HG03095 (cell line): ENCODE measurements at regions not wholly inside any gene's neighbourhood (a gene's known extent, or its start where the extent isn't known, plus 50 kb on each side); places are given as distances from the start of the nearest gene placed in this dataset.

Experiments
- ATAC-seq: cut with Tn5 transposase; IDR thresholded peaks from one replicate; pipeline ENCODE4 v1.9.1; 2021; ENCODE audit warnings: moderate library complexity; ENCODE audit not compliant: unreplicated experiment

GRCh38 chr16:59320657-59321056 is 586.5 kb upstream of the GOT2 start:
- ATAC-seq: no peak

DNA sequence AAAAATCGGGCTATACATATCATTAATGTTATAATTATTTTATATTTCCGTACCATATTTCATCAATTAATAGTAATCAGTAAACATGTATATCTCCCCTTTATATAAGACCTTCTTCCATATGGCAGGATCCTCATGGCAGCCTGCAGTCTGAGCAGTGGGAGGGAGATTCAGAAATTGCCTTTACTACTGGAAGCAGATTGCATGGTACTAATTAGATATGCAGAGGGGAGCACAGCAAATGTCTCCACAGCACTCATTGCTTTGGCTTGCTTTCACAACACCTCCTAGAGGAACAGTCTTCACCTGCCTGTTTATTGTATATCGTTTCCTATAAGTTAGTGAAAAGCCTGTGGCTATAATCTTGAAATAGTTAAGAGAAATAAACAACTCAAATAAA is 585.8 kb upstream of the GOT2 start:
- no peak for ATAC-seq

- ATAC-seq: no peak
Observed at GRCh38 chr16:59305850-59306249, 571.7 kb upstream of the GOT2 start.

- no peak for ATAC-seq
Observed at GRCh38 chr16:59296888-59297287, 562.8 kb upstream of the GOT2 start.

- ATAC-seq: no peak
Observed at GRCh38 chr16:59295993-59296736, 562.0 kb upstream of the GOT2 start.

DNA sequence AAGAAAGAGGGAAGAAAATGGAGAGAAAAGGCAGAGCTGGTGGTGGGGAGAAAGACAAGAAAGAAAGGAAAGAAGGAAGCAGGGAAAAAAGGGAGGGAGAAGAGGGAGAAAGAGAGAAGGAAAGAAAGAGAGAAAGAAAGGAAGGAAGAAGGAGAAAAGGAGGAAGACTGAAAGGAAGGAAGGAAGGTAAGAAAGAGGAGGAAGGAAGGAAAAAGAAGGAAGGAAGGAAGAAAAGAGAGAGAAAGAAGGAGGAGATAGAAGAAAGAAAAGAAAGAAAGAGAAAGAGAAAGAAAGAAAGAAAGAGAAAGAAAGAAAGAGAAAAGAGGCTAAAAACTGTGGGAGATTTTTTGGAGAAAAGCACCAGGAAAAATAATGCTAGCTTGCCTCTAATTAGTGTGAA is 561.4 kb upstream of the GOT2 start:
- ATAC-seq: no peak

- ATAC-seq: no peak
Observed at GRCh38 chr16:59290718-59291117, 556.6 kb upstream of the GOT2 start.

GRCh38 chr16:59289151-59289550 is 555.0 kb upstream of the GOT2 start:
- ATAC-seq: no peak

GRCh38 chr16:59274141-59274540 is 540.0 kb upstream of the GOT2 start:
- no peak for ATAC-seq

GRCh38 chr16:59263955-59264354 is 529.8 kb upstream of the GOT2 start:
- ATAC-seq: no peak

DNA sequence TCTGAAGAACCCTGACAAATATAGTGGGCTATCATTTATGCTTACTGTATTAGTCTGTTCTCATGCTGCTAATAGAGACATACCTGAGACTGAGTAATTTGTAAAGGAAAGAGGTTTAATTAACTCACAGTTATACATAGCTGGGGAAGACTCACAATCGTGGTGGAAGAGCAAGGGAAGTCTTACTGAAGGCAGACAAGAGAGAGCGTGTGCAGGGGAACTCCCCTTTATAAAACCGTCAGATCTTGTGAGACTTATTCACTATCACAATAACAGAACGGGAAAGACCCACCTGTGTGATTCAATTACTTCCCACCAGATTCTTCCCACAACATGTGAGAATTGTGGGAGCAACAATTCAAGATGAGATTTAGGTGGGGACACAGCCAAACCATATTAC is 526.8 kb upstream of the GOT2 start:
- ATAC-seq: no peak

- no peak for ATAC-seq
Observed at GRCh38 chr16:59259950-59260319, 525.8 kb upstream of the GOT2 start.

- ATAC-seq: no peak
Observed at GRCh38 chr16:59259074-59259949, 525.2 kb upstream of the GOT2 start.

DNA sequence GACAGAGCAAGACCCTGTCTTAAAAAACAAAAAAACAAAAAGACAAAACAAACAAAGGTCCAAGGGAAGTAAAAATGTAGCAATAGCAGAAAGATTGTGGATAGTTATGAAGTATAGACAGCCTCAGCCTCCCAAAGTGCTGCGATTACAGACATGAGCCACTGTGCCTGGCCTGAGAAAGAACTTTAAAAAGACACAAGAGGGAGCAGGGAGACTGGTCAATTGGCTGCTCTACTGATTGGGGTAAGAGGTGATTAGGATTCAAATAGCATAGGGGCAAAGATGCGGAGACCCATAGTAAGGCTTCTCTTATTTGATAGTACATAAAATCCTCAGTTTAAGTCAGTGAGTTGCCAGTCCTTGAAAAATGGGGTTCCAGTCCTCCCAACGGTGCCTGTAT is 518.2 kb upstream of the GOT2 start:
- no peak for ATAC-seq

GRCh38 chr16:59249011-59249410 is 514.9 kb upstream of the GOT2 start:
- ATAC-seq: no peak

- no peak for ATAC-seq
Observed at GRCh38 chr16:59242556-59242955, 508.4 kb upstream of the GOT2 start.

DNA sequence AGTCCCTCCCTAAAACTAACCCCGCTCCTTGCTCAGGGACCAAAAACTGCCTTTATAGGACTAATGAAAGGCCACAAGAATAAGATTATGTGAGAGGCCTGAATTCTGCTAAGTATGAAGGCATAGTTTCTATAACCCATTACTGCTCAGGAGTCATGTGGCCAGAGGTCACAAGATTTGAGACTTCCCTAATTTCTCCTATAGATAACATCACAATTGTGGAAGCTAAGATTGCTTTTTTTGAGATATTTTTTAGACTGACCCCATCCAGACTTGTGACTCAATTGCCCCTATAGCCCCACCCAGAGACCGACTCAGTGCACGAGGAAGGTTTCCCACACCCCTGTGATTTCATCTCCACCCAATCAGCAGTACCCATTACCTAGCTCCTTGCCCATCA is 504.1 kb upstream of the GOT2 start:
- no peak for ATAC-seq

DNA sequence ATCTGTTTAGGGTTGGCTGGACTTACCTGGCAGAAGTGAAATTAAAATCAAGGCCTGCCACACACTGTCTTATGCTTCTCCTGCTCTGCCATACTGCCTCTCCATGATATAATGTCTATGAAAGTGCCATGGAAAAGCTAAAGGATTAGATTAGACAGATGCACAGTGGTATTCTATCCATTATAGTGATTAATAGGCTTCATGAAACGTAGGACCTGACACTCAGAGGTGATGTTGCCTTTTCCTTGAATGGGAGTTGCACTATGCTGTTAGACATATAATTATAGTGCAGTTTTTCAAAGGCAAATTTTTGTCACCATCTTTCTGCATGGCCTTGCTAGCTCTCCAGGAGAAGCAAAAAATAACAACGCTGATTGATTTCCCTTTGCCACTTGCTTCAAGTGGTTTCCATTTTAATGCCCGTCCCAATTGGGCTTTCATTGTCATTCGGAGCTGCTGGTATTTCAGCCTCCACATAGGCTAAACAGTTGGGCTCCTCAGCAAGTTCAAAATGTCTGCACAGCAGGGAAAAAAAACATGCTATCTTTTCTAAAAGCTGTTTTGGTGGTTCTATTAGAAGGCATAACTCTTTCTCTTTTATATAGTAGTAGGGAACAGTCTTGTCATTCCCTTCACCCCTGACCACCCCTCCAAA is 502.8 kb upstream of the GOT2 start:
- ATAC-seq: no peak

DNA sequence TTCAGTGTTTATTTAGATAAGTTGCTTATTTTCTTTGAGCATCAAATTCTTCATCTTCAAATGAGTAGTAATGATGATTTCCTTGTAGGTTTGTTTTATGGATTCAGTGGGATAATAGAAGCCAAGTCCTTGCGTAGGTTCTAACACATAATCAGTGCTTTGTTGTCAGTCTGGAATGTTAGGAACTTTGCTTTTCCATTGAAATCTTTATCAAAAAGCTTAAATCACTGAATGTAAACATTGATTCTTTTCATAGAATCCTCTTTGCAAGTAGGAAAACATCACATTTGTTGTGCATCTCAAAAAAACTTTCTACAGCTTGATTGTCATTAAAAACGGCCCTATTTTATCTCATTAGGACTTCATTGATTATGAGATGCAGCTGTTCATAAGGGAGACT is 490.3 kb upstream of the GOT2 start:
- no peak for ATAC-seq

- no peak for ATAC-seq
Observed at GRCh38 chr16:59220011-59220410, 485.9 kb upstream of the GOT2 start.

DNA sequence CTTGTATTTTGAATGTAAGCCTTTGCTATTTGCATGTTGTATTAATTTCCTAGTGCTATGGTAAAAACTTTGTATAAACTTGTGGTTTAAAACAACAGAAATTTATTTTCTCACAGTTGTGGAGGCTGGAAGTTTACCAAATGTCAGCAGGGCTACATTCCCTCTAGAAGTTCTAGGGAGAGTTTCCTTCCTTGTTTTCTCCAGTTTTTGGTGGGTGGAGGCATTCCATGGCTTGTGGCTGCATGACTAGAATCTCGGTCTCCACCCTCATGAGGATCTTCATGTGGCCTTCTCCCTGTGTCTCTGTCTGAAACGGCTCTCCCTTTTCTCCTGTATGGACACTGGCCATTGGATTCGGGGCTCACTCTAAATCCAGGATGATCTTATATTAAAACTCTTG is 482.2 kb upstream of the GOT2 start:
- no peak for ATAC-seq

GRCh38 chr16:59214455-59214854 is 480.3 kb upstream of the GOT2 start:
- ATAC-seq: no peak
